Vagina (tissue), 2 donors: ENCODE measurements at regions not wholly inside any gene's neighbourhood (a gene's known extent, or its start where the extent isn't known, plus 50 kb on each side); places are given as distances from the start of the nearest gene placed in this dataset.

Source experiments
- CTCF ChIP-seq, 3 experiments: fragments of 450-650 bp in 2 of 3; fragments of 200-600 bp in 1 of 3; sonication (generic) in 1 of 3; IDR thresholded peaks; one replicate each; pipeline ENCODE4 v1.5.1; 2017 to 2019; ENCODE audit warnings: antibody characterized with exemption in 3 of 3, mild to moderate bottlenecking in 2 of 3, moderate library complexity in 2 of 3
- POLR2AphosphoS5 ChIP-seq, 2 donors: sonication (generic); formaldehyde crosslinking; IDR thresholded peaks; one replicate each; pipeline ENCODE4 v1.9.0; 2017; ENCODE audit warnings: antibody characterized with exemption in 2 of 2, mild to moderate bottlenecking in 2 of 2, low read depth in 1 of 2; ENCODE audit not compliant: insufficient read depth in 1 of 2

GRCh38 chr15:31474059-31474868, 147.6 kb downstream of the KLF13 start:
- TF ChIP-seq CTCF (IDR thresholded peaks at IDR 0.05) (no peak), POLR2AphosphoS5 (IDR thresholded peaks at IDR 0.05; ENCODE audit: insufficient read depth in 1 of 2, low read depth in 1 of 2) (no peak)
